H1 (cell line): ENCODE measurements at regions not wholly inside any gene's neighbourhood (a gene's known extent, or its start where the extent isn't known, plus 50 kb on each side); places are given as distances from the start of the nearest gene placed in this dataset.

ENCODE experiments used
- CTCF ChIA-PET: fragments of 300-600 bp; sonication (Branson Sonifier 250); formaldehyde crosslinking; loops from one replicate; lab custom pipeline; 2021; ENCODE audit not compliant: partially characterized antibody; lab: Charles Lee
- POLR2A ChIA-PET: fragments of 300-600 bp; sonication (Branson Sonifier 250); formaldehyde crosslinking; loops from one replicate; lab custom pipeline; 2021; ENCODE audit warnings: inconsistent platforms; ENCODE audit not compliant: partially characterized antibody; lab: Charles Lee
- DNase-seq, 2 experiments: peaks; one replicate each; pipeline versions ENCODE4 v3.0.0 to v3.0.0-alpha.2; 2010 to 2022; ENCODE audit warnings: low spot score in 2 of 2, low read depth in 1 of 2, mixed read lengths in 1 of 2
- FAIRE-seq: peaks from 2 replicates; lab custom pipeline; 2011; peaks lifted over from hg19 to GRCh38; lab: Jason Lieb, UNC
- H2AFZ ChIP-seq: 2 replicates; pipeline ENCODE4 v1.8.1; 2012; ENCODE audit warnings: low read length, inconsistent platforms
- H2AK5ac ChIP-seq: 2 replicates; pipeline ENCODE4 v1.6.1; 2013; ENCODE audit warnings: low read depth, low read length
- H2BK120ac ChIP-seq: replicated peaks from 2 replicates; pipeline ENCODE3; 2013; ENCODE audit warnings: low read depth, low read length, inconsistent platforms
- H2BK12ac ChIP-seq: 2 replicates; pipeline ENCODE4 v1.6.1; 2013; ENCODE audit warnings: low read depth, low read length
- H2BK15ac ChIP-seq: 2 replicates; pipeline ENCODE4 v1.6.1; 2013; ENCODE audit warnings: low read length
- H2BK20ac ChIP-seq: 2 replicates; pipeline ENCODE4 v1.6.1; 2013; ENCODE audit warnings: low read length
- H2BK5ac ChIP-seq: 2 replicates; pipeline ENCODE4 v1.6.1; 2013; ENCODE audit warnings: low read depth, low read length
- H3K14ac ChIP-seq: 2 replicates; pipeline ENCODE4 v1.6.1; 2013; ENCODE audit warnings: inconsistent platforms; ENCODE audit not compliant: insufficient read length
- H3K18ac ChIP-seq: 2 replicates; pipeline ENCODE4 v1.6.1; 2013; ENCODE audit warnings: low read length; ENCODE audit errors: extremely low read depth
- H3K23ac ChIP-seq: 2 replicates; pipeline ENCODE4 v1.6.1; 2013; ENCODE audit warnings: inconsistent platforms; ENCODE audit not compliant: insufficient read length
- H3K23me2 ChIP-seq: 2 replicates; pipeline ENCODE4 v1.6.1; 2013; ENCODE audit warnings: low read depth, low read length
- H3K27ac ChIP-seq: 2 replicates; pipeline ENCODE4 v1.6.1; 2011; ENCODE audit warnings: low read depth, low read length, inconsistent platforms
- H3K27me3 ChIP-seq, 4 experiments: replicated peaks in 1 of 4; 1 replicate in 1 of 4; 2 replicates in 3 of 4; pipeline versions ENCODE4 v1.6.1 to v1.8.1; 2011 to 2013; ENCODE audit warnings: low read length in 3 of 4, mild to moderate bottlenecking in 3 of 4, inconsistent platforms in 2 of 4, mixed read lengths in 2 of 4, moderate library complexity in 1 of 4; ENCODE audit not compliant: control insufficient read depth in 3 of 4, insufficient read depth in 3 of 4; ENCODE audit errors: extremely low read depth in 1 of 4
- H3K36me3 ChIP-seq, 4 experiments: 2 replicates each; pipeline versions ENCODE4 v1.6.1 to v1.8.1; 2011 to 2013; ENCODE audit warnings: mild to moderate bottlenecking in 4 of 4, low read length in 3 of 4, moderate library complexity in 2 of 4, control low read depth in 1 of 4, inconsistent platforms in 1 of 4; ENCODE audit not compliant: insufficient read depth in 4 of 4, control insufficient read depth in 2 of 4
- H3K4ac ChIP-seq: replicated peaks from 2 replicates; pipeline ENCODE3; 2013; ENCODE audit warnings: low read length, low read depth, mixed read lengths, inconsistent platforms; ENCODE audit not compliant: insufficient read length
- H3K4me1 ChIP-seq, 4 experiments: replicated peaks in 1 of 4; 1 replicate in 1 of 4; 2 replicates in 3 of 4; pipeline versions ENCODE4 v1.6.1 to v1.8.1; 2011 to 2013; ENCODE audit warnings: low read length in 3 of 4, inconsistent platforms in 2 of 4, mixed read lengths in 1 of 4; ENCODE audit not compliant: insufficient read depth in 4 of 4, control insufficient read depth in 3 of 4
- H3K4me2 ChIP-seq, 2 experiments: 2 replicates each; pipeline versions ENCODE4 v1.6.1 to v1.8.1; 2011 to 2013; ENCODE audit warnings: low read depth in 2 of 2, low read length in 2 of 2, control low read depth in 1 of 2, inconsistent platforms in 1 of 2, mild to moderate bottlenecking in 1 of 2; ENCODE audit not compliant: insufficient read depth in 1 of 2
- H3K4me3 ChIP-seq, 4 experiments: fragments of 200-600, 300-600 bp in 1 of 4; sonication (generic), shearing (Covaris generic), sonication (Bioruptor Twin) in 1 of 4; 2 replicates each; pipeline versions ENCODE4 v1.5.1 to v1.8.1; 2011 to 2016; ENCODE audit warnings: low read length in 4 of 4, low read depth in 3 of 4, control low read depth in 2 of 4, inconsistent platforms in 2 of 4, mild to moderate bottlenecking in 2 of 4, mixed read lengths in 1 of 4, moderate library complexity in 1 of 4; ENCODE audit not compliant: insufficient read depth in 2 of 4; ENCODE audit errors: extremely low read depth in 1 of 4
- H3K56ac ChIP-seq: replicated peaks from 2 replicates; pipeline ENCODE3; 2013; ENCODE audit warnings: low read depth, mild to moderate bottlenecking, mixed read lengths, low read length, inconsistent platforms; ENCODE audit not compliant: insufficient read length
- H3K79me1 ChIP-seq: 2 replicates; pipeline ENCODE4 v1.6.1; 2013; ENCODE audit warnings: low read depth, low read length, control low read depth
- H3K79me2 ChIP-seq, 2 experiments: 2 replicates each; pipeline versions ENCODE4 v1.6.1 to v1.8.1; 2012 to 2013; ENCODE audit warnings: low read length in 2 of 2, mild to moderate bottlenecking in 2 of 2, inconsistent platforms in 1 of 2; ENCODE audit not compliant: insufficient read depth in 2 of 2, control insufficient read depth in 1 of 2
- H3K9ac ChIP-seq, 4 experiments: replicated peaks in 1 of 4; 1 replicate in 1 of 4; 2 replicates in 3 of 4; pipeline versions ENCODE4 v1.6.1 to v1.8.1; 2011 to 2013; ENCODE audit warnings: low read depth in 3 of 4, low read length in 3 of 4, control low read depth in 2 of 4, mild to moderate bottlenecking in 2 of 4, moderate library complexity in 2 of 4, inconsistent platforms in 1 of 4; ENCODE audit errors: extremely low read depth in 1 of 4
- H3K9me3 ChIP-seq, 2 experiments: 2 replicates each; pipeline versions ENCODE4 v1.6.1 to v1.8.1; 2012 to 2013; ENCODE audit warnings: mild to moderate bottlenecking in 2 of 2, moderate library complexity in 2 of 2, control low read depth in 1 of 2, inconsistent platforms in 1 of 2, low read depth in 1 of 2, low read length in 1 of 2, mixed read lengths in 1 of 2; ENCODE audit not compliant: insufficient read depth in 2 of 2
- H4K20me1 ChIP-seq, 2 experiments: replicated peaks in 1 of 2; 2 replicates each; pipeline versions ENCODE3 to v1.8.1; 2011 to 2013; ENCODE audit warnings: inconsistent platforms in 2 of 2, low read length in 2 of 2, mild to moderate bottlenecking in 1 of 2; ENCODE audit not compliant: insufficient read depth in 2 of 2, control insufficient read depth in 1 of 2
- H4K5ac ChIP-seq: 2 replicates; pipeline ENCODE4 v1.6.1; 2013; ENCODE audit warnings: low read length, low read depth, mixed read lengths, inconsistent platforms; ENCODE audit not compliant: insufficient read length
- H4K8ac ChIP-seq: 2 replicates; pipeline ENCODE4 v1.8.0; 2013; ENCODE audit warnings: mild to moderate bottlenecking, moderate library complexity, low read length, inconsistent platforms; ENCODE audit not compliant: insufficient read depth; ENCODE audit errors: extremely low read depth
- H4K91ac ChIP-seq: replicated peaks from 2 replicates; pipeline ENCODE3; 2013; ENCODE audit warnings: low read length, mixed read lengths, inconsistent platforms; ENCODE audit not compliant: insufficient read length
- CHD2 ChIP-seq: IDR thresholded peaks from 2 replicates; pipeline ENCODE4 v1.6.1; 2012; ENCODE audit warnings: low read length, improper control_type of control experiment
- CREB1 ChIP-seq: IDR thresholded peaks from 2 replicates; pipeline ENCODE4 v1.6.1; 2012; ENCODE audit warnings: inconsistent platforms
- CTCF ChIP-seq, 3 experiments: IDR thresholded peaks; 1 replicate in 2 of 3; 2 replicates in 1 of 3; pipeline versions ENCODE4 v1.5.1 to v1.6.1; 2011; ENCODE audit warnings: low read length in 3 of 3, mild to moderate bottlenecking in 3 of 3, inconsistent platforms in 2 of 3, low read depth in 1 of 3, moderate library complexity in 1 of 3; ENCODE audit not compliant: insufficient read depth in 1 of 3; ENCODE audit errors: control extremely low read depth in 1 of 3
- KDM1A ChIP-seq: fragments of 200-600, 300-600 bp; sonication (generic); IDR thresholded peaks from 2 replicates; pipeline ENCODE4 v1.7.1; 2016; ENCODE audit warnings: mild to moderate bottlenecking, low read length, borderline replicate concordance
- MAFK ChIP-seq: IDR thresholded peaks from 2 replicates; pipeline ENCODE4 v1.6.1; 2012; ENCODE audit warnings: low read depth, mild to moderate bottlenecking, improper control_type of control experiment, low read length
- POLR2AphosphoS5 ChIP-seq: IDR thresholded peaks from 2 replicates; pipeline ENCODE4 v1.6.1; 2011; ENCODE audit warnings: low read depth, low read length
- RBBP5 ChIP-seq: IDR thresholded peaks from 2 replicates; pipeline ENCODE4 v1.7.1; 2012; ENCODE audit warnings: low read depth, mild to moderate bottlenecking, inconsistent platforms, low read length, moderate library complexity, borderline replicate concordance
- RNF2 ChIP-seq: fragments of 200-900, 300-1000 bp; sonication (generic); IDR thresholded peaks from 2 replicates; pipeline ENCODE4 v1.7.1; 2016; ENCODE audit warnings: borderline replicate concordance, low read depth, mild to moderate bottlenecking, antibody characterized with exemption, low read length; ENCODE audit not compliant: poor library complexity, severe bottlenecking; ENCODE audit errors: missing control alignments
- SIN3A ChIP-seq, 2 experiments: IDR thresholded peaks in 1 of 2; conservative IDR thresholded peaks in 1 of 2; 2 replicates each; pipeline ENCODE4 v1.6.1; 2011 to 2012; ENCODE audit warnings: low read length in 2 of 2, improper control_type of control experiment in 1 of 2, low read depth in 1 of 2, mild to moderate bottlenecking in 1 of 2
- SP4 ChIP-seq: IDR thresholded peaks from 2 replicates; pipeline ENCODE4 v1.6.1; 2012; ENCODE audit warnings: low read length, inconsistent platforms
- TBP ChIP-seq: IDR thresholded peaks from 2 replicates; pipeline ENCODE4 v1.6.1; 2011; ENCODE audit warnings: low read depth, low read length, improper control_type of control experiment
- WGBS, 2 experiments: shearing (Covaris generic) in 1 of 2; methylation state at CpG; one replicate each; pipeline versions ENCODE4 v1.1.6 to v1.1.7; 2013 to 2015; ENCODE audit warnings: low lambda C conversion rate in 2 of 2, mixed read lengths in 2 of 2, inconsistent platforms in 1 of 2, low coverage in 1 of 2, missing lambda C conversion rate in 1 of 2; ENCODE audit not compliant: insufficient replicate concordance in 2 of 2, insufficient coverage in 1 of 2, insufficient read length in 1 of 2; ENCODE audit errors: extremely low coverage in 1 of 2, missing lambda C conversion rate in 1 of 2; 5-methylcytosine and 5-hydroxymethylcytosine counted together
- TF ChIP-seq, protein P1 (sequence below): IDR thresholded peaks from 2 replicates; pipeline ENCODE4 v1.6.1; 2012; ENCODE audit warnings: inconsistent platforms

DNA sequence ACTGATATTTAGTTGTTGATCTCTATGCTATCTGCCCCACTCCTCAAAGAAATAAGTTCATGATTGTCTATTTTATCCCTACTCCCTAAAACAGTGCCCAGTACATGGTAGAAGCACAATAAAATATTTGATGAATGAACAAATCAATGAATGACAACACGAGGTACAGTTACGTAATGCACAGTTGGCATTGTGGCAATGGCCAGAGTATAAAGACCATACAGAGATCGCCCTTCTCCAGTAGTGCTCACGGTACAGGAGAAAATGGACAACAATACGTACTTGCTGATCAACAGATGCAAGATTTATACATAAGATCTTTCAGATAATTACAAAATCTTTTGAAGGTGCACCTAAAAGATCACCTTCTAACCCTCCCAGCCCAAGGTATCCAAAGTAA, 225.4 kb downstream of the KLF12 start:
- H2AK5ac ChIP-seq = no peak overlapping the region
- H3K14ac ChIP-seq = no peak overlapping the region
- no peak overlapping the region for H2BK12ac ChIP-seq
- H2BK15ac ChIP-seq = no peak overlapping the region
- H3K4ac ChIP-seq = no peak overlapping the region
- FAIRE-seq = no peak
- no peak overlapping the region for H2BK120ac ChIP-seq
- no peak overlapping the region for H3K18ac ChIP-seq
- H3K36me3 ChIP-seq = no peaks in the 10 kb centered on the region
- H4K91ac ChIP-seq = no peak overlapping the region
- H3K4me2 ChIP-seq = no peak overlapping the region
- peaks cover 0 to 6% (median 3%) of the 10 kb centered on the region in 4 experiments; a peak in 3 of 7 replicates for H3K4me1 ChIP-seq
- POLR2A ChIA-PET = no interaction called here
- no peak overlapping the region for H4K8ac ChIP-seq
- H3K23me2 ChIP-seq = no peaks in the 10 kb centered on the region; the same call in 1 of the 2 replicates
- H3K27me3 ChIP-seq = peaks cover 0 to 7% (median 2%) of the 10 kb centered on the region in 4 experiments; a peak in 3 of 7 replicates
- H3K9ac ChIP-seq = no peak overlapping the region
- CTCF ChIA-PET = no interaction called here
- H2BK20ac ChIP-seq = no peak overlapping the region
- H3K9me3 ChIP-seq = no peaks in the 10 kb centered on the region
- H4K5ac ChIP-seq = no peak overlapping the region
- H3K4me3 ChIP-seq = no peak overlapping the region
- DNase-seq = no peak
- no peak overlapping the region for H3K27ac ChIP-seq
- H2AFZ ChIP-seq = no peak overlapping the region
- H3K23ac ChIP-seq = no peak overlapping the region
- 93% methylated on average over 5 of the region's 5 CpGs; no CpG with 5 or more reads in 1 of the 2 experiments for WGBS, 2 experiments
- H4K20me1 ChIP-seq = peaks cover 0 to 1% of the 10 kb centered on the region in 2 experiments
- H3K56ac ChIP-seq = no peak overlapping the region
- no peaks in the 10 kb centered on the region for H3K79me1 ChIP-seq
- H3K79me2 ChIP-seq = no peaks in the 10 kb centered on the region
- no peak overlapping the region for H2BK5ac ChIP-seq
- TF ChIP-seq MAFK (no peak), CHD2 (no peak), SP4 (no peak), RBBP5 (no peak), KDM1A (no peak), SIN3A (conservative IDR thresholded peaks at IDR 0.05 in 1 of 2, IDR thresholded peaks at IDR 0.05 in 1 of 2; ENCODE audit: low read depth in 1 of 2, low read length in 2 of 2) (no peak), TBP (no peak), CTCF (IDR thresholded peaks at IDR 0.05; ENCODE audit: control extremely low read depth in 1 of 3, insufficient read depth in 1 of 3, low read depth in 1 of 3, low read length in 3 of 3) (no peak), POLR2AphosphoS5 (no peak), CREB1 (no peak), RNF2 (no peak)
- TF ChIP-seq, protein P1, sequence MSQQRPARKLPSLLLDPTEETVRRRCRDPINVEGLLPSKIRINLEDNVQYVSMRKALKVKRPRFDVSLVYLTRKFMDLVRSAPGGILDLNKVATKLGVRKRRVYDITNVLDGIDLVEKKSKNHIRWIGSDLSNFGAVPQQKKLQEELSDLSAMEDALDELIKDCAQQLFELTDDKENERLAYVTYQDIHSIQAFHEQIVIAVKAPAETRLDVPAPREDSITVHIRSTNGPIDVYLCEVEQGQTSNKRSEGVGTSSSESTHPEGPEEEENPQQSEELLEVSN = no peak
